ENCODE measurements at regions not wholly inside any gene's neighbourhood (a gene's known extent, or its start where the extent isn't known, plus 50 kb on each side); places are given as distances from the start of the nearest gene placed in this dataset.

DNA sequence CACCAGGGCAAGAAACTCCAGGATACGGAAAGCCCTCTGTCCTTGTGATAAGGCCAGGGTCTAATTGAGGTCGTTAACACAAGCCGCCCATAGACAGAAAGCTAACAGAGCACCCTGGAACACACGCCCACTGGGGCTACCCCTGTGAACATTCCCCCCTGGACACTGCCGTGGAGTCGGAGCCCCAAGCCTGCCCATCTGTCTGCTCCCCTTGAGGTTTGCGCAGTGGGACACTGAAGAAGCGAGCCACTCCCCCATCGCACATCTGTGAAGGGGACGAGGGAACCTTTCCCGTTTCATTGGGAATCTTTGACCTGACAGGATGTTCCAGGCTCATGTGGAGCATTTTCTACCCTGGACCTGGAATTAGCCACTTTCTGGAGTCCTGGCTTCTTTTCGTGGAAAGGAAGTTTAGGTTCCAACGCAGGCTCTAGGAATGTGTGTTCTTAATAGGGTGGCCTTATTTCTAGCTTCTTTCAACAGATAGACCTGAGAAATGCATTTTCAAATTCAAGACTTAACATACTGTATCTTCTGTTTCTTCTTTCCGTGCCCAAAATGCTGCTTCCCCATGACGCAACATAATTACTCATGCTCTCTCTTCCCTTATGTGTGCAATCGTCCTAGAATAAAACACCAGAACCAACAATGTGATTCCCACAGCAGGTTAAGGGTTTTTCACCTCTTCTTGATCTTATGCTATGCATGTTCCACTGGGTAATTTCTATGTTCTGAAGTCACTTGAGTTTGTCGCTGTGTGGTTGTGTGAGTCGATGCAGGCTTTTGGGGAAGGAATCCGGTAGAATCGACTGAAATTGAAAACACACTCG is 161.1 kb downstream of the ERMARD start:
- TF ChIP-seq ZNF274 (IDR thresholded peaks at IDR 0.05; ENCODE audit: low read depth, low read length) (no peak), YY1 (IDR thresholded peaks at IDR 0.05; ENCODE audit: insufficient read depth, insufficient read length) (no peak)

All from NT2/D1 (cell line).